ENCODE measurements at regions not wholly inside any gene's neighbourhood (a gene's known extent, or its start where the extent isn't known, plus 50 kb on each side); places are given as distances from the start of the nearest gene placed in this dataset.

- DNase-seq: no peak
Observed at GRCh38 chr1:98420376-98421084, 241.0 kb upstream of the SNX7 start.

- no peak for DNase-seq
Observed at GRCh38 chr1:98417820-98418219, 243.7 kb upstream of the SNX7 start.

- DNase-seq: no peak
Observed at GRCh38 chr1:98410082-98410481, 251.4 kb upstream of the SNX7 start.

GRCh38 chr1:98406352-98407088, 255.0 kb upstream of the SNX7 start:
- no peak for DNase-seq

GRCh38 chr1:98405581-98406074, 255.9 kb upstream of the SNX7 start:
- no peak for DNase-seq

- DNase-seq: no peak
Observed at GRCh38 chr1:98404866-98405265, 256.7 kb upstream of the SNX7 start.

GRCh38 chr1:98403963-98404480, 257.5 kb upstream of the SNX7 start:
- DNase-seq: no peak

- no peak for DNase-seq
Observed at GRCh38 chr1:98402860-98403259, 258.7 kb upstream of the SNX7 start.

GRCh38 chr1:98400446-98400845, 261.1 kb upstream of the SNX7 start:
- no peak for DNase-seq

- DNase-seq: no peak
Observed at GRCh38 chr1:98399218-98399617, 262.3 kb upstream of the SNX7 start.

GRCh38 chr1:98398649-98399048, 262.9 kb upstream of the SNX7 start:
- no peak for DNase-seq

- no peak for DNase-seq
Observed at GRCh38 chr1:98398092-98398491, 263.4 kb upstream of the SNX7 start.

- DNase-seq: no peak
Observed at GRCh38 chr1:98393719-98394118, 267.8 kb upstream of the SNX7 start.

- DNase-seq: no peak
Observed at GRCh38 chr1:98391175-98391574, 270.3 kb upstream of the SNX7 start.

GRCh38 chr1:98389809-98390208, 271.7 kb upstream of the SNX7 start:
- no peak for DNase-seq

GRCh38 chr1:98388441-98388840, 273.1 kb upstream of the SNX7 start:
- DNase-seq: peak; percentile 19

- DNase-seq: no peak
Observed at GRCh38 chr1:98387701-98388100, 273.8 kb upstream of the SNX7 start.

GRCh38 chr1:98386675-98387440, 274.7 kb upstream of the SNX7 start:
- peak; percentile 34 for DNase-seq

GRCh38 chr1:98385652-98386051, 275.9 kb upstream of the SNX7 start:
- no peak for DNase-seq

- DNase-seq: no peak
Observed at GRCh38 chr1:98384461-98385141, 276.9 kb upstream of the SNX7 start.

GRCh38 chr1:98382986-98383740, 278.4 kb upstream of the SNX7 start:
- no peak for DNase-seq

- DNase-seq: no peak
Observed at GRCh38 chr1:98382586-98382985, 278.9 kb upstream of the SNX7 start.
